Activated CD4-positive, CD25-positive, alpha-beta regulatory T cell treated with anti-CD3 and anti-CD28 coated beads, Interleukin-2, amount 50 U/mL, for 16 hours (primary cell): ENCODE measurements at regions not wholly inside any gene's neighbourhood (a gene's known extent, or its start where the extent isn't known, plus 50 kb on each side); places are given as distances from the start of the nearest gene placed in this dataset.
"Not testable (repeated sequence)": the region's sequence is repeated elsewhere in the genome, so short reads cannot be mapped to it uniquely, and the experiment has no call there.

Source experiments
- DNase-seq: peaks from one replicate; pipeline ENCODE4 v3.0.0-alpha.2; 2020; ENCODE audit warnings: low read depth, low spot score

GRCh38 chr1:201637282-201638079 is 98.6 kb downstream of the NAV1 start:
- no peak for DNase-seq

GRCh38 chr1:201639391-201639790 is 100.5 kb downstream of the NAV1 start:
- no peak for DNase-seq

GRCh38 chr1:201639826-201640225 is 100.9 kb downstream of the NAV1 start:
- no peak for DNase-seq

GRCh38 chr1:201640624-201641023 is 101.7 kb downstream of the NAV1 start:
- DNase-seq: no peak

GRCh38 chr1:201641524-201642253 is 102.8 kb downstream of the NAV1 start:
- DNase-seq: no peak

- DNase-seq: no peak
These were observed 104.8 kb downstream of the NAV1 start for GRCh38 chr1:201643835-201644104.

- DNase-seq: no peak
These were observed 105.3 kb downstream of the NAV1 start for GRCh38 chr1:201644197-201644596.

GRCh38 chr1:201645000-201645399 is 106.1 kb downstream of the NAV1 start:
- not testable (repeated sequence) for DNase-seq

GRCh38 chr1:201645956-201646355 is 107.0 kb downstream of the NAV1 start:
- DNase-seq: no peak

GRCh38 chr1:201646411-201647022 is 107.6 kb downstream of the NAV1 start:
- no peak for DNase-seq

- no peak for DNase-seq
These were observed 108.2 kb downstream of the NAV1 start for GRCh38 chr1:201647094-201647493.

- no peak for DNase-seq
These were observed 108.8 kb downstream of the NAV1 start for GRCh38 chr1:201647722-201648065.

- DNase-seq: no peak
These were observed 109.4 kb downstream of the NAV1 start for GRCh38 chr1:201648066-201648906.

- no peak for DNase-seq
These were observed 110.2 kb downstream of the NAV1 start for GRCh38 chr1:201648907-201649721.

GRCh38 chr1:201649761-201650622 is 111.1 kb downstream of the NAV1 start:
- no peak for DNase-seq

- DNase-seq: no peak
These were observed 111.7 kb downstream of the NAV1 start for GRCh38 chr1:201650623-201650933.

- no peak for DNase-seq
These were observed 113.3 kb downstream of the NAV1 start for GRCh38 chr1:201652181-201652580.

GRCh38 chr1:201653233-201653632 is 114.3 kb downstream of the NAV1 start:
- no peak for DNase-seq

GRCh38 chr1:201653883-201654282 is 115.0 kb downstream of the NAV1 start:
- no peak for DNase-seq

- DNase-seq: no peak
These were observed 116.3 kb downstream of the NAV1 start for GRCh38 chr1:201655243-201655642.
